RWPE1 (cell line): ENCODE measurements at regions not wholly inside any gene's neighbourhood (a gene's known extent, or its start where the extent isn't known, plus 50 kb on each side); places are given as distances from the start of the nearest gene placed in this dataset.

ENCODE experiments used
- CTCF ChIA-PET: fragments of 350-600 bp; sonication (Branson Sonifier 250); formaldehyde crosslinking; extraction: SDS; loops from one replicate; lab custom pipeline; 2021; lab: Yijun Ruan, JAX
- POLR2A ChIA-PET: fragments of 400-600 bp; formaldehyde crosslinking; extraction: SDS; loops from one replicate; lab custom pipeline; 2020; ENCODE audit warnings: antibody characterized with exemption; ENCODE audit not compliant: low non-redundant PET; lab: Yijun Ruan, JAX
- DNase-seq: peaks from one replicate; pipeline ENCODE4 v3.0.0; 2012; ENCODE audit warnings: low spot score
- H3K27ac ChIP-seq: fragments of 450-650 bp; 2 replicates; pipeline ENCODE4 v1.5.1; 2017
- TF ChIP-seq, protein P1 (sequence below): fragments of 450-650 bp; conservative IDR thresholded peaks from 2 replicates; pipeline ENCODE4 v1.5.1; 2017; ENCODE audit warnings: low read depth, mild to moderate bottlenecking

DNA sequence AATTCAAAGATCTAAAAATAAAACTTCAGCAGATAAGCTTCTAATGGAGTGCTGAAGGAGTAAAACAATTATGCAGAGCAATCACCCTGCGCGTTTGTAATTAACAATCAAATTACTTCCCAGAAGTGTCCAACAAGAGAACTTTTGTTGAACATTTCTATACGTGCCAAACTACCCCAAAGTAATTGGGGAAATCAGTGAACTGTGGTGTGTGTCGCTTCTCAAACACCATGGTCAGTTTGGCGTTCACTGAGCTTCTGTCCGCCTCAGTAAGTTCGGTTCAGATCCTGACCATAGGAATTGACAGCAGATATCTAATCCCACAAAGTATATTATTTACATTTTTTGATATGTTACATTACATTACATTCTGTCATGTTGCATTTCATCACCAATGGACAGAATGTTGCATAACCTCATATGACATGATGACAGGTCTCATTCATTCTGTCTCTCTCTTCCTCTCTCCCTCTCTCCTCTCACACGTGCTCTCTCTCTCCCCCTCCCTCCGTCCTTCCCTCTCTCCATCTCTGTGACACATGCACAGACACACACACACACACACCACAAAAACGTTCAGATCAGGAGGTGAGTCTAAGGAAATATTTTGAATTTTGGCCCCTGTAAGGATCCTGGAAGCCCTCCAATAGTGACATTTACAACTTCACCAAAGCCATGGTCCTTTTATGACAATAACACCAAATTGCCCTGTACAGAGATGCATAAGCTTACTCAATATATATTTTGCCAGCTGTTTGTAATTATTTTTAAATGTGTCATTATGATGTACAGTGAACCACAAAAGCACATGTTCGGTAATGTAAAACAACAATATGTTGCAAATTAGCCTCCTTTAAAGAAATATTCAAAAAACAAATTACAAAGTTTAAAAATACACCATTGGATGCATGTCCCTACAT is 269.2 kb downstream of the FIGN start:
- TF ChIP-seq, protein P1, sequence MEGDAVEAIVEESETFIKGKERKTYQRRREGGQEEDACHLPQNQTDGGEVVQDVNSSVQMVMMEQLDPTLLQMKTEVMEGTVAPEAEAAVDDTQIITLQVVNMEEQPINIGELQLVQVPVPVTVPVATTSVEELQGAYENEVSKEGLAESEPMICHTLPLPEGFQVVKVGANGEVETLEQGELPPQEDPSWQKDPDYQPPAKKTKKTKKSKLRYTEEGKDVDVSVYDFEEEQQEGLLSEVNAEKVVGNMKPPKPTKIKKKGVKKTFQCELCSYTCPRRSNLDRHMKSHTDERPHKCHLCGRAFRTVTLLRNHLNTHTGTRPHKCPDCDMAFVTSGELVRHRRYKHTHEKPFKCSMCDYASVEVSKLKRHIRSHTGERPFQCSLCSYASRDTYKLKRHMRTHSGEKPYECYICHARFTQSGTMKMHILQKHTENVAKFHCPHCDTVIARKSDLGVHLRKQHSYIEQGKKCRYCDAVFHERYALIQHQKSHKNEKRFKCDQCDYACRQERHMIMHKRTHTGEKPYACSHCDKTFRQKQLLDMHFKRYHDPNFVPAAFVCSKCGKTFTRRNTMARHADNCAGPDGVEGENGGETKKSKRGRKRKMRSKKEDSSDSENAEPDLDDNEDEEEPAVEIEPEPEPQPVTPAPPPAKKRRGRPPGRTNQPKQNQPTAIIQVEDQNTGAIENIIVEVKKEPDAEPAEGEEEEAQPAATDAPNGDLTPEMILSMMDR, result no peak
- ChIA-PET CTCF (interaction anchor here (0.7 kb wide), 1 partner anchor 235 kb away, joined by 5 read pairs; no protein-coding TSS in a partner anchor), POLR2A (no interaction called here)
- no peak overlapping the region for H3K27ac ChIP-seq
- no peak for DNase-seq

DNA sequence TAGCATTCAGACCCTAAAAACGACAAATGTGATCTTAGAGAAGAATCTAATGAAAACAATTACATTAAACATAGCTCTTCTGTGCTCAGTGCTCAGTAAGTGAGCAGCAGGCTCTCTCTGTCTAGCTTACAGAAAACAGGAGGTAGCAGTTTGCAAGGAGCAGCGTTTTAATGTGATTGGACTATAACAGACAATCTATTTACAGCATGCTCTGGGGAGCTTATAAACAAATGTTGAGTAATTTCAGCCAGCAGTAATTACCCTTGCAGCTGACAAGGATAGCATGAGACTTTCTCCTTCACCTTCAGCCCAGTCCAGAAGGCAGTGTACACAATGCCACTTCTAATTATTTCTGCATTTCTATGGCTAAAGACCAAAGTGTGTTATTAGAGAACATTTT is 270.4 kb downstream of the FIGN start:
- TF ChIP-seq, protein P1, result no peak
- POLR2A ChIA-PET, result no interaction called here
- H3K27ac ChIP-seq, result no peak overlapping the region
- no peak for DNase-seq
- CTCF ChIA-PET, result no interaction called here

DNA sequence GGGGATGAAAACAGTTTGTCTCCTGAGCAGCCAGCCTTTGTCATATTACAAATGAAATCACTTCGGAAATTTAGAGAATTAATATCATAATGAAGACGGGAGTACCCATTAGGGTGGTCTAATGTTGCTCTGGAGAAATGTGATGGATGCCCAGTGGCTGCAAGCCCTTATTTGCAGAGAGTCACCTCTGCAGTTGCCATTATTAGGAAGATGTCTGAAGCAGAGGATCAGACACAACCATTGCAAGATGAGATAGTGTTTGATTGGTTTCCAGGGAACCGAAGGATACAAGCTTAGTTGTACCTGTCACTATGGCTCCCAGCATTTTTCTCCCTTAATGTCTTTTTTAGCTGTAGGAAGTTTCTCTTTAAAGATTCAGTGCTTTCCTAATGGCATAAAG is 272.4 kb downstream of the FIGN start:
- no peak overlapping the region for H3K27ac ChIP-seq
- ChIA-PET CTCF (no interaction called here), POLR2A (no interaction called here)
- TF ChIP-seq, protein P1, result no peak
- DNase-seq, result no peak

GRCh38 chr2:163462993-163463392 is 272.8 kb downstream of the FIGN start:
- TF ChIP-seq, protein P1, result no peak
- POLR2A ChIA-PET, result no interaction called here
- CTCF ChIA-PET, result interaction anchor here (0.6 kb wide), 1 partner anchor 291 kb away, joined by 3 read pairs; no protein-coding TSS in a partner anchor
- no peak for DNase-seq
- H3K27ac ChIP-seq, result no peak overlapping the region

DNA sequence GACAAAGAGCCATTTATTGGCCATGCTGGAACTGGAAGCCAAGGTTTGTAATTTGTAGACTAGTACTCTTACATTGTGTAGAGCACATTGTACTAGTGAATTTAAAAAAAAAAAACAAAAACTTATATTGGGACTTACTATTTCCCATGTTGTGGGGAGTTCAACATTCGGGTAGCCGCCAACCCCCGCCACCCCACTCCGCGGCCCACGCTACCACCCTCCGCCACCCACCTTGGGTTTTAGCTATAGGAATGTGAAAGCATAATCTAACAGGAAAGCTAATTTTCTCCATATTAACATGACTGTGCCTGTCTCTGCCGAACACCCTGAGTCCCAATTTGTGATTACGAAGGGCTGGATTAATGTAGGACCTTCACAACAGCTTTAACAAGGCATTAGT is 275.8 kb downstream of the FIGN start:
- ChIA-PET CTCF (interaction anchor here (0.6 to 0.7 kb wide), 4 partner anchors 86 to 938 kb away, joined by 3 to 7 read pairs (median 5); no protein-coding TSS in a partner anchor), POLR2A (no interaction called here)
- TF ChIP-seq, protein P1, result no peak
- no peak for DNase-seq
- no peak overlapping the region for H3K27ac ChIP-seq

GRCh38 chr2:163456953-163457743 is 278.7 kb downstream of the FIGN start:
- TF ChIP-seq, protein P1, result no peak
- H3K27ac ChIP-seq, result no peak overlapping the region
- no peak for DNase-seq
- CTCF ChIA-PET, result no interaction called here
- POLR2A ChIA-PET, result no interaction called here
